HFF-Myc (cell line): ENCODE measurements at regions not wholly inside any gene's neighbourhood (a gene's known extent, or its start where the extent isn't known, plus 50 kb on each side); places are given as distances from the start of the nearest gene placed in this dataset.

ENCODE experiments used
- DNase-seq: peaks from one replicate; pipeline ENCODE4 v3.0.0-alpha.2; 2011; ENCODE audit warnings: low read depth; ENCODE audit errors: extremely low read depth
- H3K4me3 ChIP-seq: replicated peaks from 2 replicates; pipeline ENCODE4 v1.5.1; 2011; ENCODE audit warnings: low read depth, mild to moderate bottlenecking, control low read depth, low read length
- TF ChIP-seq, protein P1 (sequence below): IDR thresholded peaks from 2 replicates; pipeline ENCODE4 v1.5.1; 2012; ENCODE audit warnings: mild to moderate bottlenecking, low read depth, low read length, control low read depth; ENCODE audit errors: missing control alignments

DNA sequence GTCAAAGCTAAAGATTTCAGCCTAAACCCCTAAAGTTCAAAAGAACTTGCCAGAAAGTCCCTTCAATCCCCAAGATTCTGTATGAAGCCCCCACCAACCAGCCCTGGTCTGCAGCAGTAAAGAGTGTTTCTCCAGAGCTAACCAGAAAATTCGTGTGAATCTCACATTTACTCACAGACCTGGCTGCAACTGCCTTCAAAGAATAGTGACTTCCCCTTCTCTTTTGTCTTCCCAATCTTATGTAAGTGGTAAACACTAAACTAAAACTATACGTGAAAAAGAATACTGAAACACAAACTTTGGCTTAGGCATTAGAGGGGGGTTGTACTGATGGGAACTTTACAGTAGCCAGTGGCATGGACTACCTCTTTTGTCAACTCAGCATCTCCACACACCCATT, 50.6 kb upstream of the SETBP1 start:
- TF ChIP-seq, protein P1, sequence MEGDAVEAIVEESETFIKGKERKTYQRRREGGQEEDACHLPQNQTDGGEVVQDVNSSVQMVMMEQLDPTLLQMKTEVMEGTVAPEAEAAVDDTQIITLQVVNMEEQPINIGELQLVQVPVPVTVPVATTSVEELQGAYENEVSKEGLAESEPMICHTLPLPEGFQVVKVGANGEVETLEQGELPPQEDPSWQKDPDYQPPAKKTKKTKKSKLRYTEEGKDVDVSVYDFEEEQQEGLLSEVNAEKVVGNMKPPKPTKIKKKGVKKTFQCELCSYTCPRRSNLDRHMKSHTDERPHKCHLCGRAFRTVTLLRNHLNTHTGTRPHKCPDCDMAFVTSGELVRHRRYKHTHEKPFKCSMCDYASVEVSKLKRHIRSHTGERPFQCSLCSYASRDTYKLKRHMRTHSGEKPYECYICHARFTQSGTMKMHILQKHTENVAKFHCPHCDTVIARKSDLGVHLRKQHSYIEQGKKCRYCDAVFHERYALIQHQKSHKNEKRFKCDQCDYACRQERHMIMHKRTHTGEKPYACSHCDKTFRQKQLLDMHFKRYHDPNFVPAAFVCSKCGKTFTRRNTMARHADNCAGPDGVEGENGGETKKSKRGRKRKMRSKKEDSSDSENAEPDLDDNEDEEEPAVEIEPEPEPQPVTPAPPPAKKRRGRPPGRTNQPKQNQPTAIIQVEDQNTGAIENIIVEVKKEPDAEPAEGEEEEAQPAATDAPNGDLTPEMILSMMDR = no peak
- no peak overlapping the region for H3K4me3 ChIP-seq
- DNase-seq = no peak
